Vagina (tissue), 2 donors: ENCODE measurements at regions not wholly inside any gene's neighbourhood (a gene's known extent, or its start where the extent isn't known, plus 50 kb on each side); places are given as distances from the start of the nearest gene placed in this dataset.

ENCODE experiments used
- DNase-seq, 2 donors: peaks; one replicate each; pipeline ENCODE4 v3.0.0-alpha.2; 2017; ENCODE audit errors: extremely low spot score in 2 of 2
- H3K27ac ChIP-seq: fragments of 200-600 bp; sonication (generic); one replicate; pipeline ENCODE4 v1.5.1; 2019
- H3K27me3 ChIP-seq: fragments of 200-600 bp; sonication (generic); one replicate; pipeline ENCODE4 v1.5.1; 2019
- H3K36me3 ChIP-seq, 2 donors: fragments of 200-600 bp; sonication (generic); one replicate each; pipeline ENCODE4 v1.5.1; 2017 to 2019
- H3K4me1 ChIP-seq: fragments of 200-600 bp; sonication (generic); one replicate; pipeline ENCODE4 v1.5.1; 2019
- H3K4me3 ChIP-seq, 2 donors: fragments of 200-600 bp; sonication (generic); 1 replicate in 1 of 2; 2 replicates in 1 of 2; pipeline ENCODE4 v1.5.1; 2016 to 2019
- H3K9me3 ChIP-seq: fragments of 200-600 bp; sonication (generic); one replicate; pipeline ENCODE4 v1.5.1; 2019
- CTCF ChIP-seq, 3 experiments: fragments of 450-650 bp in 2 of 3; fragments of 200-600 bp in 1 of 3; sonication (generic) in 1 of 3; IDR thresholded peaks; one replicate each; pipeline ENCODE4 v1.5.1; 2017 to 2019; ENCODE audit warnings: antibody characterized with exemption in 3 of 3, mild to moderate bottlenecking in 2 of 3, moderate library complexity in 2 of 3
- POLR2A ChIP-seq, 2 donors: fragments of 450-650 bp; IDR thresholded peaks; one replicate each; pipeline ENCODE4 v1.6.1; 2017; ENCODE audit warnings: antibody characterized with exemption in 2 of 2, mild to moderate bottlenecking in 2 of 2, moderate library complexity in 2 of 2
- POLR2AphosphoS5 ChIP-seq, 2 donors: sonication (generic); formaldehyde crosslinking; IDR thresholded peaks; one replicate each; pipeline ENCODE4 v1.9.0; 2017; ENCODE audit warnings: antibody characterized with exemption in 2 of 2, mild to moderate bottlenecking in 2 of 2, low read depth in 1 of 2; ENCODE audit not compliant: insufficient read depth in 1 of 2
- intact Hi-C: fragments of 100-400 bp; cut with DNase I; formaldehyde crosslinking; loops from one replicate; pipeline ENCODE4 v1.15.1; 2023

GRCh38 chr3:21989341-21990042 is 238.5 kb upstream of the ZNF385D start:
- Histone ChIP-seq H3K9me3 (no peaks in the 10 kb centered on the region), H3K4me3 (no peak overlapping the region), H3K36me3 (no peaks in the 10 kb centered on the region), H3K4me1 (no peaks in the 10 kb centered on the region), H3K27ac (no peak overlapping the region), H3K27me3 (no peaks in the 10 kb centered on the region)
- no peak for DNase-seq
- TF ChIP-seq POLR2A (IDR thresholded peaks at IDR 0.05) (no peak), CTCF (IDR thresholded peaks at IDR 0.05) (no peak), POLR2AphosphoS5 (IDR thresholded peaks at IDR 0.05; ENCODE audit: insufficient read depth in 1 of 2, low read depth in 1 of 2) (no peak)
- intact Hi-C loops, result no loop called here

- no peak overlapping the region for H3K4me3 ChIP-seq
- no peaks in the 10 kb centered on the region for H3K36me3 ChIP-seq
- no peaks in the 10 kb centered on the region for H3K4me1 ChIP-seq
- DNase-seq, result no peak
- no peaks in the 10 kb centered on the region for H3K9me3 ChIP-seq
- TF ChIP-seq POLR2AphosphoS5 (IDR thresholded peaks at IDR 0.05; ENCODE audit: insufficient read depth in 1 of 2, low read depth in 1 of 2) (no peak), POLR2A (IDR thresholded peaks at IDR 0.05) (no peak), CTCF (IDR thresholded peaks at IDR 0.05) (no peak)
- no peak overlapping the region for H3K27ac ChIP-seq
- intact Hi-C loops, result no loop called here
- no peaks in the 10 kb centered on the region for H3K27me3 ChIP-seq
Observed at GRCh38 chr3:21991061-21991460, 240.1 kb upstream of the ZNF385D start.

GRCh38 chr3:21995079-21995607 is 244.1 kb upstream of the ZNF385D start:
- no peak overlapping the region for H3K27ac ChIP-seq

GRCh38 chr3:22007368-22007767 is 256.4 kb upstream of the ZNF385D start:
- intact Hi-C loops, result no loop called here
- TF ChIP-seq POLR2AphosphoS5 (IDR thresholded peaks at IDR 0.05; ENCODE audit: insufficient read depth in 1 of 2, low read depth in 1 of 2) (no peak), POLR2A (IDR thresholded peaks at IDR 0.05) (no peak), CTCF (IDR thresholded peaks at IDR 0.05) (no peak)

More at GRCh38 chr3:21995079-21995607, 244.1 kb upstream of the ZNF385D start:
- TF ChIP-seq CTCF (IDR thresholded peaks at IDR 0.05) (no peak), POLR2AphosphoS5 (IDR thresholded peaks at IDR 0.05; ENCODE audit: insufficient read depth in 1 of 2, low read depth in 1 of 2) (no peak), POLR2A (IDR thresholded peaks at IDR 0.05) (no peak)
- DNase-seq, result no peak
- intact Hi-C loops, result no loop called here
- Histone ChIP-seq H3K36me3 (no peaks in the 10 kb centered on the region), H3K27me3 (no peaks in the 10 kb centered on the region), H3K9me3 (no peaks in the 10 kb centered on the region), H3K4me3 (no peak overlapping the region), H3K4me1 (no peaks in the 10 kb centered on the region)

GRCh38 chr3:22010997-22011396 is 260.0 kb upstream of the ZNF385D start:
- no peak overlapping the region for H3K4me3 ChIP-seq
- no peaks in the 10 kb centered on the region for H3K27me3 ChIP-seq
- H3K4me1 ChIP-seq, result no peaks in the 10 kb centered on the region
- no peak overlapping the region for H3K27ac ChIP-seq
- intact Hi-C loops, result no loop called here
- H3K36me3 ChIP-seq, result no peaks in the 10 kb centered on the region
- H3K9me3 ChIP-seq, result no peaks in the 10 kb centered on the region
- TF ChIP-seq POLR2A (IDR thresholded peaks at IDR 0.05) (no peak), CTCF (IDR thresholded peaks at IDR 0.05) (no peak)
- no peak for DNase-seq

More at GRCh38 chr3:22007368-22007767, 256.4 kb upstream of the ZNF385D start:
- H3K27me3 ChIP-seq, result no peaks in the 10 kb centered on the region
- no peaks in the 10 kb centered on the region for H3K4me1 ChIP-seq
- no peak overlapping the region for H3K27ac ChIP-seq
- no peak for DNase-seq
- no peaks in the 10 kb centered on the region for H3K9me3 ChIP-seq
- no peak overlapping the region for H3K4me3 ChIP-seq
- H3K36me3 ChIP-seq, result no peaks in the 10 kb centered on the region
